IPS-NIHi7 (cell line): ENCODE measurements at regions not wholly inside any gene's neighbourhood (a gene's known extent, or its start where the extent isn't known, plus 50 kb on each side); places are given as distances from the start of the nearest gene placed in this dataset.
"Not testable (repeated sequence)": the region's sequence is repeated elsewhere in the genome, so short reads cannot be mapped to it uniquely, and the experiment has no call there.

Source experiments
- DNase-seq: peaks from one replicate; pipeline ENCODE4 v3.0.0; 2012; ENCODE audit warnings: mixed read lengths; ENCODE audit errors: extremely low spot score

DNA sequence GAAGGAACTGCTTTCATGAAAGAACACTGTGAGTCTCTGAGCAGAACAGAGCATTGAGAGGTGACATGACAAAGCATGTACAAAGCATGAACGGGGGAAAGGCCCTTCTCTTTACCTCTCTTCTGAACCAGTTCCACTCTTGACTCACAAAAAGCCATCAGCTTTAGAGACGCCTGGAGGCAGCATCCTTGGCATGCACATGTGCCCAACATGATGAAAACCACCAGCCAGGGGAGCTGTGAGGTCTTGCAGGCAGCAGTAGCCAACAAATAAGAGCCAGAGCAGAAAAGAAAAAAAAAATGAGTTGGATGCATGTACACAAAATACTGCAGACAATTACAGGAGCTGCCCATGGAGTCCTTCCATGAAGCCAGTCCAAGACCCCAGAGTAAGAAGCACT, 95.5 kb upstream of the AGAP1 start:
- DNase-seq = no peak

DNA sequence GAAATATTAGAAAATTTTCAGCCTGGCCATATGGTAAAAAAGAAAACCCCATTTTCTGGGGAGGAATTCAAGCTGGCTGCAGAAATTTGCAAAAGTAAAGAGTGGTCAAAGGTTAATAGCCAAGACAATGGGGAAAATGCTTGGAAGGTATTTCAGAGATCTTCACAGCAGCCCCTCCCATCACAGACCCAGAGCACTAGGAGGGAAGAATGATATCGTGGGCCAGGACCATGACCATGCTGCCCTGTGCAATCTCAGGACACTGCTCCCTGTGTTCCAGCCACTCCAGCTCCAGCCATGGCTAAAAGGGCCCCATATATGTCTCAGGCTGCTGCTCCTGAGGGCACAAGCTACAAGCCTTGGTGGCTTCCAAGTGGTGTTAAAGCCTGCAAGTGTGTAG, 93.9 kb upstream of the AGAP1 start:
- DNase-seq = no peak

DNA sequence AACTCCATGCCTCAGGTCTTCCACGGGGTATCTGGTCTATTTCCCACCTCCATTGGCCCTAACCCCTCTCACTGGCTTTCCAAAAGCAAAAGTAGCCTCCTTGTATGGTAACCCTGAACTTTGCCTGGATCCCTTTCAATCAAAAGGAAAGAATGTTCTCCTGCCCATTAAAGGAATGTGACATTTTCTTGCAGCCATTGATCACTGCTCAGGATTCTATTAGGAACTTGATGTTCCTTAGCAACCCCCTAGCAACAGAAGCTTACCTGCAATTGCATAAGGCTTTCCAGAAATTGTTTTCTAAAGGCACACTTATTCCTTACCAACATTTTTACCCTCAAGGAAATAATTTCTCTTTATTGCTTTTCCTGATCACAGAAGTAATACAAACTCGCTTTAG, 91.4 kb upstream of the AGAP1 start:
- no peak for DNase-seq

DNA sequence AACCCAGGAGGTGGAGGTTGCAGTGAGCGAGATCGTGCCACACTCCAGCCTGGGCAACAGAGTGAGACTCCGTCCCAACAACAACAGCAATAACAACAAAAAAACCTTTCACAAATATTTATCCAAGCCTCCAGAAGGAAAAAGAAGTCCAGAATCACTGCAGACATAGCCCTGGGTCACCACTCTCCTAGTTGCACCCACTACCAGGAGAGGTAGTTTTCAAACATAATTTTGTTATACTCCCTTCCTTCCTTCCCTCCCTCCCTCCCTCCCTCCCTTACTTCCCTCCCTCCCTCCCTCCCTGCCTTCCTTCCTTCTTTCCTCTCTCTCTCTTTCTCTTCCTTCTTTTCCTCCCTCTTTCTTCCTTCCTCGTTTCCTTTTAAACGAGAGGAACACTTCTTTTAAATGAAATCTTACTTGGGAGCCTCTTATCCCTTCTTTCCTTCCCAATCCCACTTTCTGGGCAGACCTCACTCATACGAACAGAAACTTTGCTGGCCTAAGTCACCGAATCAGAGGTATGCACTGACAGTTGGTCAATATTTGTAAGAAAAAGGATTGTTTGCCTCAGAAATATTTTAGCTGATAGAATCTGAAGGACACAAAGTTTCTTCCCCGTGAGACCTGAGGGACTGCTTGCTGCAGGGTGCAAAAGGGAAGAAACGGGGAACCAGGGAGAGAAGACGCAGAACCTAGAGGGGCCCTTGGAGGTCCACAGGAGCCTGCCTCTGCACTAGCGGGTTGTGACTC, 88.1 kb upstream of the AGAP1 start:
- no peak for DNase-seq

DNA sequence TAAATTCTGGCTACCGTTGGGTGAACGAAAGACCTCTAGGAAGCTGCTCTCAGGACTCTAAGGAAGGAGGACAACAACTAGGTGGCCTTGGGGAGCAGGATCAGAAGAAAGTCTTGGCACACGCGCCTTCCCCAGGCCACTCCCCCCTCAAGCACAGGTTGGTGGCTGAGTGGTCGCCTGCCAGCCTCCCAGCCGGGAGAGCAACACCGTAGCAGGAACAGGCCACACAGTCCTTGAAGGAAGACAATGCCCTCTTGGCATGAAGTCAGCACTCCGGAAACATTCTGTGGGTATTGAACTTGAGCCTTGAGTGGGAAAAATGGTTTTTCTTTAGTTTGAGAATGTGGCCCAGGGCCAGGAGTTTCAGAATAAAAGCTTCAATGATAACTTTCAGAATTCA, 87.4 kb upstream of the AGAP1 start:
- DNase-seq = no peak

DNA sequence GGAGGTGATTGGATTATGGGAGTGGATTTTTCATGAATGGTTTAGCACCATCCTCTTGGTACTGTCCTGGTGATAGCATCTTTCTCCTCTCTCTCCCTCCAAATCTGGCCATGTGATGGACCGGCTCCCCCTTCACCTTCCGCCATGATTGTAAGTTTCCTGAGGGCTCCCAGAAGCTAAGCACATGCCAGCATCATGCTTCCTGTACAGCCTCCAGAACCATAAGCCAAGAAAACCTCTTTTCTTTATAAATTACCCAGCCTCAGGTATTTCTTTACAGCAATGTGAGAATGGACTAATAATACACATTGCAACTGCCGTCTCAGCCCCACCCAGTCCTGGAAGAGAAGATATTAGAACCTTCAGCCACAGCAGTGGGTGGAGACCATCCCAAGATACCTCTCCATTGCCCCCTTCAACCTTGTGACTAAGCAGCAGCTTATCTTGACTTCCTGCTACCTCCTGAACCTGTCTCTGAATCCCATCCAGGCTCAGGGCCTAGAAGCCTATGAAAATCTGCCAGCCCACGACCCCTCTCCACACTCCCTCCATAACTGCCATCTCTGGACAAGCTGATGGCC, 81.8 kb upstream of the AGAP1 start:
- no peak for DNase-seq

DNA sequence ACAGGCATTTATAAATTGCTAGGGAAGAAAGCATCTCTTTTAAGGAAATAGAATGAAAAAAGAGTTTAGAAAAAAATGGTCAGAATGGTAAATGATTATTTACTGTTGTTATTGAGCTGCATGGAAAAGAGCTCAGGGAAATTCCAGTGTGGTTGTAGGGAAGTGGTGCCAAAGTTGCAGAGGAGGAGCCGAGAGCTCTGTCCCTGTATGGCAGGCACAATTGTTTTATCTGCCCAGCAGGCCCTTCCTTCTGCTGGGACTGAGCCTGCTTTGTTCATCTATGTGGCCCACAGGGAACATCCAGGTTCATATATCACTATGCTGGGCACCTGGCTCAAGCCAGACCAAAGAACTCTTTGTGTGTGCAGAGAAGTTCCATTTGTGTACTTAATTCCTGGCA, 80.8 kb upstream of the AGAP1 start:
- no peak for DNase-seq

DNA sequence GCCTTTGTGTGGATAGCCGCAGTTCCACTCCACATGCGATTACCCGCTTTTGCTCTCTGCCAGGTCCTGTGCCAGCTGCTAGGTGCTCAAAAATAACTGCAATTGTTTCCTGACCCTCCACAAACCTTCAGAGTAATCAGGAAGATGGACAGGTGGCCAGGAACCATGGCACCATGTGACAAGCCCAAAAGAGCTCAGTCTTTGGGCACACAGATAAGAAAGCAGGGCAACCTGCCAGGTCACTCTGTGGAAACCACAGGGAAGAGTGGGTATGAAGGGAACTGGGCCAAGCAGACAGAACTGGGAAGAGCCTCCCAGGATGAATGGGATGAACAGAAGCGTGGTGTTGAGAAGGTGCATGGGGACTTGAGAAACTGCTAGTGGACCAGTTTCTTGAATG, 79.4 kb upstream of the AGAP1 start:
- no peak for DNase-seq

DNA sequence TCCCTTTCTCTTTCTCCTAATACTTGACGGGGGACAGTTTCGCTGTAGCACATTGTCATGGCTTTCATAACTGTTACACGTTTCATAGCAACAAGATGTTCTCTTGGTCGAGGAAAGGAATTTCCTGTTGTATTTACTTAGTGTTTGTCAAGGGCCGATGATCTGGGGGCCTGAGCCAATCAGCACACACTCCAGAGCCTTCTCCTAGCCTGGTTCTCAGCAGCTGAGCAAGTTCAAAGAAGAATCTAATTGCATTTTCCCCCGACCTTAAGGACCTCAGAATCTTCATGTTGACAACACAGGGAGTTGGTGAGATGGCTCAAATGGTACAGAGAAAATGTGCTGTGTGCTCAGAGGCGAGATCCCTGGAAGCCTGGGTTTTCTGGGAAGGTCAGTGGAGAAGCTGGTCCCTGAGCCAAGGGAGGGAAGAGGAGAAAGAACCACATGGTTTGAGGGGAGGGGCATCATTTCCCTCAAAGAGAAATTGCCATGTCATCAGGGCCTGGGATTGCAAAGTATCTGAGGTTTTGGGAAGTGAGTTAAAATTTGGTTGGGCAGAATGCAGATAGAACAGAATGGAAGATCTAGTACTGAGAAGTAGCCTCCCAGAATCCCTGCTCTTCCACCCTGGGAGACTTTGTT, 76.9 kb upstream of the AGAP1 start:
- DNase-seq = peak; percentile 46

DNA sequence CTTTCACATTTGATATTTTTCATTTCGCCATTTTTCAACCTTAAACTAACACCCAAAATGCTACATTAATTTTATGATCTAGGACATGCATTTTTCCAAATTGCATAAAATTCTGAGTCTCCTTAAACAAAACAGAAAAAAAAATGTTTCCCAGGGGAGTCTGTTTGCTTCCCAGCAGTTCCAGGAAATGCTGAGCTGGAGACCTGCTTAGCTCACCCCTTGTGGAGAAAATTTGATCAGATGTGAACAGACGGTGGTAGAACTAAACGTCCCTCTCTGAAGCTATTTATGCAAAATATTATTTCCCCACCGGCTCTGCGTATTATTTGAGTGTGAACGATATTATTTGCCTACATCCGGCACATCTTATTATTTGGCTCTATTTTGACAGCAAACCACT, 74.9 kb upstream of the AGAP1 start:
- DNase-seq = no peak

DNA sequence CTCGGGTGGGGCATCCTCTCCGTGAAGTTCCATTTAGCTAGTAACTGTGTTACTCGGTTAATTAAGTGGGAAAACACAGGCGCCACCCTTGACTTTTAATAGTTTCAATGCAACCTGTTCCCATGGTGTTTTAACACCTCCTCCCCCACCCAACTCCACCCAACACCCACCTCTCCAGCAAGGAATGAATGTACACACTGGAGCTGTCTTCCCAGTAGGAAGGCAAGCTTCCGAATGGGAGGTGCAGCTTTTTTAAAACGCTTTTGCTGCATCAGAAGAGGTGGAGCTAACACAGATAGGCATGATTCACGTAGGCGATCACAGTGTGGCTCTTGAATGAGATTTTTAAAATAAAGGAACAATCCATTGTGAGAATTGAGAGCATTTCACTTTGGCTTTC, 73.8 kb upstream of the AGAP1 start:
- DNase-seq = no peak

DNA sequence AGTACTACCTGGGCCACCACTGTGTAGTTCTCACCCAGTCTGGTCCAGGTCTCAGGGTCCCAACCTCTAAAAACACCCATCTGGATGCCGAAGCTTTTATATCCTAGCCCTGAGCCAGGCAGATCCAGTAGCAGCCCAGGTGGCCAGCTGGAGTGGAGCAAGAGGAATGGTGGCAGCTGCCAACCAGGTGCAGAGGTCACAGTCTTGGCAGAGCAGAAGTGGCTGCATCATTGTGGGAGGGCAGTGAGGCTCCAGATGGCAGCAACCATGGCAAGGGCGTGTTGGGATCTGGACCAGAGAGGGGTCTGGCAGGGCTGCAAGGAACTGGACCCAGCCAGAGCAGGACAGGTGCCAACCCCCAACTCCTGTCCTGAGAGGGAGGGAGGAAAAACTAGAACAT, 72.2 kb upstream of the AGAP1 start:
- DNase-seq = no peak

DNA sequence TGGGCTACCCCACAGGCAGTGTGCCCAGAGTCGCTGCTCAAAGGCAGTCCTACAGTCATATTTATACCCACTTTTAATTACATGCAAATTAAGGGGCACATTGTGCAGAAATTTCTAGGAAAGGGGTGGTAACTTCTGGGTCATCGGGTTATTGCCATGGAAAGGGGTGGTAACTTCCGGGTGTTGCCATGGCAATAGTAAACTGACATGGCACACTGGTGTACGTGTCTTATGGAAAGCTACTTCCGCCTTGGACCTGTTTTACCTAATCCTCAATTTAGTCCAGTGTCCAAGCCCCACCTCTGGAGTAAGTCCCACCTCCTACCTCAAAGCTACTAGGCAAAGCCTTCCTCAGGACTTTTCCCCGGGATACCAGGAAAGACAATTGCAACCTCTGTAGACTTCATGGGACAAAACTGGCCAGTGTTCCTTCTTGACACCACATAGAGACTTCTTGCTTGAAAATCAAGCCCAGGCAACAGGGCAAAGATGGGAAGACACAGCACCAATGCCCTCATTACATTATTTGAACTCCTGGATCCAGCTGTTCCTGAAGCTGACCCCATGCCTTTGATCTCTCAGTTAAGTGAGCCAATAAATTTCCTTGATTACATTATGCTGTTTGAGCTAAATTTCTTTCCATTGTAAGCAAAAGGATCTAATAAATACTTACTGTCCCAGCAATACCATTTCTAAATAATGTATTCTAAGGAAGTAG, 63.3 kb upstream of the AGAP1 start:
- no peak for DNase-seq

DNA sequence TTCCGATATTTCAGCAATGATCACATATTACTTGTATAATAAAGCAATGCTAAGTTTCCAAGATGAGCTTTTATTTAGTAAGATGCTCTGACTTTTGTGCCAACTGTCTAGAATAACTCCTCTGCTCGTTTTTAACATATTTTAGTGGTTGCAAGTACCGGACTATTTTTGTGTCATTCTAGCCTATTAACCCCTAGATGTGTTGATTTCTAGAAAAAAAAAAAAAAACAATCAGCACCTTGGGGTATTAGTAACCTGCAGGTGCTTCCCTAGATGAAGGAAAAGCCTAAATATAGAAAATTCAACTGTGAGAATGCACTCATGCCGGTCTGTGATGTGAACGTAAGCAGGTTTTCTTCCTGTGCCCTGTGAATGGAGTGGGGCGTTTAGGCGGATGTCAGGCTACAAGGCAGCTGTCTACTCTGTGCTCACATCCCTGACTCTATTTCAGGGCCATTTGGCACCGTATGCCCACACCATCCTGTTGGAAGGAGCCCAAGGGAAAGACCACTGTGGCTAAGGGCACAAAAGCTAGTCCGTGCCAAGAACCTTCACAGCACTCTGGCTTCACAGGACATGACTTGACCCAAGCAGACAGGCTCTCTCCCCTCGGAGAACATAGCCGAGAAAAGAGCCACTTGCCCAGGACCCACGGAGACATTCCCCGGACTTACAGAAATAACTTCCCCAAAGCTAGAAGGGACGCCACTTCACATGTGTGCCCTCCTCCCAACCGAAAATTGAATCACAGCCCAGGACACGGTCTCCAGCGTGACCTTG, 60.9 kb upstream of the AGAP1 start:
- no peak for DNase-seq

DNA sequence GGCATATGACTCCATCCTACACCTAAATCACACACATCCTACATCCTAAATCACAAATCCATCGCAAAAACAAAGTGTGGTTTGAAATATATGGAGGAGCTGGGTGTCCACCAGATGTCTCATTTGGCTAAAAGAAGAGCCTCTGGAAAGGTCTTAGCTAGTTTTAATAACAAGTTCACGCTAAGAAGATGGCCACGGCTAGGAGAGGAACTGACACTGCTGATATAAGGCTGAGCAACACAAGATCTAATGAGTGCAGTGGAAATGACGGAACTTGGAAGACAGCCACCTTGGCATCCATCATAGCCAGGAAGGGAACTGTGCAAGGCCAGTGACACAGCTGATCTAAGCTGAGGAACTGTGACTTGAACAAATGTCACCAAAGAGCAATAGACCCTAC, 60.0 kb upstream of the AGAP1 start:
- no peak for DNase-seq

DNA sequence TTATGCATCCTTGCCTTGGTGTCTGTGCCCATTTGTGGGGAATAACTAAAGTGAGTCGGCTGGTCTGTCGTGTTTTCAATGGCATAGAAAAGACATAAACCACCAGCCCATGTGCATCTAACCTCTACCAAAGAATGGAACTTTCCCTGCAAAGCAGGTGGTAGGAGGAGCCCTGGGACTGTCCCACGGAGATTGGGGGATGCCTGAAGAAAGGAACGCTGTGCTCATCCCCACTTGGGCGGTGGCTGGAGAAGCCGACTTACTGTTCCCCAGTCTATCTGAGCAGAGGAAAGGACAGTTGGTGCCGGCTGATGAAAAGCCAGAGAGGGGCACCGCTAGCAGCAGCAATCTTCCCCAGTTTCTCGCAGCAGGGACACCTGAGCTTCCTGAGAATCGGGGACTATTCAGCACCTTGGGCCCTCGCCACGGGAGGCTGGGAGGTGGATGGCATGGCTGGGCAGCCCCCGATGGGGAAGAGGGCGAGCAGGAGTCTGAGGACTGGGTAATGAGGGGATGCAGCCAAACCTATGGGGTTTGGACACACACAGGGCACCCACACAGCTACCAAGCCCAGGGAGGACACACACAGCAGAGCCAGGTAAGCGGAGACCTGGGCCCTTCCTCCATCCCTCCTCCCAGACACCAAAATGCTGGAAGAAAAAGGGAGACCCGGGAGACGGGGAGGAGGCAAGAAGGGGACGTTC, 53.7 kb upstream of the AGAP1 start:
- DNase-seq = no peak

DNA sequence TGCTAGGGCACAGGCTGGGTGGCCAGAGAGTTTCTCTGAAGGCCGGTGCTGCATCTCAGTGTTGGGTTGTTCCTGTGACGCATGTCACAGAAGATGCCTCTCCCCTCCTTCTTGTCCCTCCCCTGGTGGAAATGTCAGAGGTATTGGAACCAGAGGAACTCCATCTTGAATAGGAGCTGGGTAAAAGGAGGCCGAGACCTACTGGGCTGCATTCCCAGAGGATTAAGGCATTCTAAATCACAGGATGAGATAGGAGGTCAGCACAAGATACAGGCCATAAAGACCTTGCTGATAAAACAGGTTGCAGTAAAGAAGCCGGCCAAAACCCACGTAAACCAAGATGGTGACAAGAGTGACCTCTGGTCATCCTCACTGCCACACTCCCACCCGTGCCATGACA, 50.3 kb upstream of the AGAP1 start:
- DNase-seq = not testable (repeated sequence)
